Fibroblast of mammary gland (primary cell): ENCODE measurements at regions not wholly inside any gene's neighbourhood (a gene's known extent, or its start where the extent isn't known, plus 50 kb on each side); places are given as distances from the start of the nearest gene placed in this dataset.

Experiments
- DNase-seq: peaks from one replicate; pipeline ENCODE4 v3.0.0-alpha.2; 2010; ENCODE audit warnings: low read depth
- H3K4me3 ChIP-seq: 2 replicates; pipeline ENCODE4 v1.5.1; 2011; ENCODE audit warnings: low read depth, mild to moderate bottlenecking, low read length, moderate library complexity; ENCODE audit not compliant: control insufficient read depth
- TF ChIP-seq, protein P1 (sequence below): conservative IDR thresholded peaks from 2 replicates; pipeline ENCODE4 v1.5.1; 2011; ENCODE audit warnings: low read depth, low read length, inconsistent platforms; ENCODE audit not compliant: control insufficient read depth, insufficient read depth

DNA sequence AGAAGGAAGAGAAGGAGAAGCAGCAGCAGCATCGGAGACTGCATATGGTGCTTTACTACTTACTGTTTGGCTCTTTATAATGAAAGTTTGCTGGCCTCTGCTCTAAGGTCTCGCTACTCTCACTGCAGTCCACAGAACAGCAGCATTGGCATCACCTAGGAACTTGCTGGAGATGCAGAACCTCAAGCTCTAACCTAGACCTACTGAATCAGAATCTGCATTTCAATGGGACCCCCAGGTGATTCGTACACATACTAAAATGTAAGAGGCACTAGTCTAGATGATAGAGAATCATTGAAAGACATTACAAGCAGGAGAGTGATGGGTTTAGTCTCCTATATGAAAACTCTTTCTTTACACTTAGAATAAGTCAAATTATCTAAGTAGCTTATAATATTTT is 270.6 kb downstream of the KLF5 start:
- TF ChIP-seq, protein P1, sequence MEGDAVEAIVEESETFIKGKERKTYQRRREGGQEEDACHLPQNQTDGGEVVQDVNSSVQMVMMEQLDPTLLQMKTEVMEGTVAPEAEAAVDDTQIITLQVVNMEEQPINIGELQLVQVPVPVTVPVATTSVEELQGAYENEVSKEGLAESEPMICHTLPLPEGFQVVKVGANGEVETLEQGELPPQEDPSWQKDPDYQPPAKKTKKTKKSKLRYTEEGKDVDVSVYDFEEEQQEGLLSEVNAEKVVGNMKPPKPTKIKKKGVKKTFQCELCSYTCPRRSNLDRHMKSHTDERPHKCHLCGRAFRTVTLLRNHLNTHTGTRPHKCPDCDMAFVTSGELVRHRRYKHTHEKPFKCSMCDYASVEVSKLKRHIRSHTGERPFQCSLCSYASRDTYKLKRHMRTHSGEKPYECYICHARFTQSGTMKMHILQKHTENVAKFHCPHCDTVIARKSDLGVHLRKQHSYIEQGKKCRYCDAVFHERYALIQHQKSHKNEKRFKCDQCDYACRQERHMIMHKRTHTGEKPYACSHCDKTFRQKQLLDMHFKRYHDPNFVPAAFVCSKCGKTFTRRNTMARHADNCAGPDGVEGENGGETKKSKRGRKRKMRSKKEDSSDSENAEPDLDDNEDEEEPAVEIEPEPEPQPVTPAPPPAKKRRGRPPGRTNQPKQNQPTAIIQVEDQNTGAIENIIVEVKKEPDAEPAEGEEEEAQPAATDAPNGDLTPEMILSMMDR, result no peak
- DNase-seq, result no peak
- no peak overlapping the region for H3K4me3 ChIP-seq

DNA sequence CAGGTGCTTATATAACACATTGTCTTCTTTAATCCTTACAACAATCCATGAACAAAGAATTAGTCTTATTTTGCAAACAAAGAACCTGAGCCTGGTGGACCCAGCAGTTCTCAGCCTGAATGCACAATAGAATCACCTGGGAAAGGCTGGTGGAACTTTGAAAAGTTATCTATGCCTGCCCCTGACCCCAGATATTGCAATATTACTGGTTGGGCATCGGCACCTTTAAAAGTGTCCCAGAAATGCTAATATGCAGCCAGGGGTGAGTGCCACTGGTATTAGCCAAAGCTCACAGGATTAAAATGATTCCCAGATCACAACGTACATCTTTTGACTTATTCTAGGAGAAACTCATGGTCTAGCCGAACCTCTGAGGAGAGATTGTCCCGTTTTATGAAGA is 268.8 kb downstream of the KLF5 start:
- TF ChIP-seq, protein P1, result no peak
- H3K4me3 ChIP-seq, result no peak overlapping the region
- no peak for DNase-seq

DNA sequence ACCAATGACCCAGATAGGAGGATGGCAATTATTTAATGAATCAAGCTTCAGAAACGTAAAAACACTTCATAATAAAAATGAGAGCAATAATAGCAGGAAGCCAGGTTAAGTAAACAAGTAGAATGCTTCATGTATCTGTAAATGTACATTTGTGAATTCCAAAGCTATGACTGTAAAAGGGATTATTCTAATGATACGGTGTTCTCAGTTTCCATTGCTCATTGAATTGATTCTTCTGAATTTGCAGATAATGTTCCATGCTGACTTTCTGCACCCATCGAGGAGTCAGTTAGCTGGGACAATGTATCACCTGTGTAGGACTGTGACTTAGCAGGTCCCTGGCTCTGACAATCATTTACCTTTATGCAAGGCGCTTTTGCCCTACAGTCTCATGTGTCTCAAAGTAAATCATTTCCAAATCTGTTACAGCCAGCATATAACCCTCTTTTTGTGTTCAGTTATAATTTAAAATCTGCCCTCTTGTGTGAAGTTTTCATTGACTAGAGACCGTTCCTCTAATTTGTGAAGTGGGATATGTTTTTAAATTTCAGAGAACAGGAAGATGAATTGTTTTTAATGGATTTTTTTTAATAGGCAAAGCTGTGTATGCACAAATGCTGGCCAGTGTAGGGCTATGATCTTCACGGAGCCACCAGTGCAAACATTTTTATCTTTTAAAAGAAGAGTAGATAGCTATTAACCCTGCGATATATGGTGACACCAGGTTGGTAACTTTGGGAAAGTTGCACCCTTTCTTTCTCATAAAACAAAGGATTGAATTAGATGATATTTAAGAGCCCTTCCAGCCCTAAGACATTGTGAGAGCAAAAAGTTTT is 267.1 kb downstream of the KLF5 start:
- no peak overlapping the region for H3K4me3 ChIP-seq
- no peak for DNase-seq

DNA sequence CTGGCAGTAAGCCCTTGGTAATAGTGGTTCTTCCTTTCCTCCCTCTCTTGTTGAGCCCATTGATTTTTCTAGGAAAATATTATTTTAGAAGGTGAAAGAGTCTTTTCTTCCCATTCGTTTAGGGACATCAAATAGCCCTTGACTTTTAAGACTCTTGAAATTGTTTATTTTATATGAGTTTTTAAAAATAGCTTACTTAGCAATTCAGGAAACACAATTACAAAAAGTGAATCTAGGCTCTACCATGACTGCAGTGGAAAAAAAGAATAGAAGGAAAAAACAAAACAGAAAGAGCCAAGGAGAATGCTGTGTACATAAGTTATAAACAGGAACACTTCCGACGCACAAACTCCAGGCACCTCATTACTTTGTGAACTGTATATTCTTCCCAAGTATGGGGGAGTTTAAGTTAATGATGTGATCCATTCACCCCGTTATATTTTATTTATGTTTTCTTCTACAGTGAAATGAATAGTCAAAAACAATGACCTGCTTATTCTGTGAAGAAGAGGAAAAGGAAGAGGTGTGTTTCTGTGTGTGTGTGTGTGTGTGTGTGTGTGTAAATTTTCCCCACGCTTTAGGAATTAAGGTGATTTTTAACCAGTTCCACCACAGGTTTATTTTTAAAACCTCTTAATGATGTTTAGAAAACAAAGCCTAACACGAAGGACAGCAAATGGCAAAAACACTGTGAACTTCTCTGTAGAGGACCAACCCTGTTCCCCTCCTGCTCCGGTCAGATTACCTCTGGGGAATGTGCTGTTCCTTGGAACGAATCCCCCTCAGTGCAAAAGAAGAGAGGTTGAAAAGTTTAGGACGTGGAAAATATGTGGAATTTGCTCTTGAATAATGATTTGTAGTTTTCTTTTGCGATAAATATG is 266.3 kb downstream of the KLF5 start:
- no peak overlapping the region for H3K4me3 ChIP-seq
- TF ChIP-seq, protein P1, result no peak
- DNase-seq, result no peak

More for the DNA sequence above, 267.1 kb downstream of the KLF5 start:
- TF ChIP-seq, protein P1, result no peak

DNA sequence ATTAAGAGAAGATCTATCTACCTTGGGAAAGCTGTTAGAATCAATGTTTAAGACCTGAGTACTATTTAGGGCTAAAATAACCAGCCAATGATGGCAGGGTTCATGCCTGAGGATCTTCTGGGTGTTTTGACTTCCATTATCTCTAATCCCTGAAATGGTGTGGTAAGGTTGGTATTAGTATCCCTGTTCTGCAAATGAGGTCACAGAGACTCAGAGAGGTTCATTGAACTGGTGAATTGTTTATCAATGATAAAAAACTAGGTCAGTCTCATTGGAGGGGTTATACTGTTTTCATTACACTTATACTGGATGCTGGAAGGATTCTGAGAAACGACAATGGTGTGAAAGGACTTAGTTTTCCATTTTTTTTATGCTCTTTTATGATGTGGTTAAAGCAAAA is 264.8 kb downstream of the KLF5 start:
- no peak overlapping the region for H3K4me3 ChIP-seq
- TF ChIP-seq, protein P1, result no peak
- DNase-seq, result no peak

DNA sequence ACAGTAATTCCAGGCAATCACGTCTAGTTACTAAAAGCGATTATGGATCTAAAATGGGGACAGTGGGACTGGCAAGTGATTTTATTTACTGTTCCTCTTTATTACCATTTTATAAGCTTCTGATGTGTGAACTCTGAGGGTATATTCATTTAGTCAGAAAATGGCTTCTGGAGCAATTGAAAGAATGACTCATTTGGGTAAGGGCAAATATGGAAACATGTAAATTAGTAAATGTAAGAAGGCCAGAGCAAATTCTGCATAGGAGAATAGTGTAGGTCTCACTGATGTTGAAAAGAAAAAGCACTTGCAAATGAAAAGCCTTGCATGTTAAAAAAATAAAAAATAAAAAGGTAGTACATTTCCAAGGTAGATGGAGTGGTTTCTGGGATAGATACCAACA is 262.2 kb downstream of the KLF5 start:
- TF ChIP-seq, protein P1, result no peak
- no peak for DNase-seq
- H3K4me3 ChIP-seq, result no peak overlapping the region
